Jurkat, Clone E6-1 (cell line): ENCODE measurements at regions not wholly inside any gene's neighbourhood (a gene's known extent, or its start where the extent isn't known, plus 50 kb on each side); places are given as distances from the start of the nearest gene placed in this dataset.
A peak's percentile ranks its signal among the peaks of the same experiment; 100 is the strongest.

Source experiments
- DNase-seq: peaks from one replicate; pipeline ENCODE4 v3.0.0-alpha.2; 2011; ENCODE audit warnings: low read depth, low spot score
- H3K4me3 ChIP-seq: 2 replicates; pipeline ENCODE4 v1.5.1; 2011; ENCODE audit warnings: mild to moderate bottlenecking, low read length, control low read depth, moderate library complexity

- no peak for DNase-seq
- H3K4me3 ChIP-seq = no peak overlapping the region
Measured at GRCh38 chr3:109210501-109210900, 74.0 kb downstream of the C3orf85 start.

GRCh38 chr3:109211941-109212340 lies 75.4 kb downstream of the C3orf85 start:
- H3K4me3 ChIP-seq = no peak overlapping the region
- peak; percentile 3 for DNase-seq

- DNase-seq = no peak
- no peak overlapping the region for H3K4me3 ChIP-seq
Measured at GRCh38 chr3:109213321-109213720, 76.8 kb downstream of the C3orf85 start.

- no peak overlapping the region for H3K4me3 ChIP-seq
- no peak for DNase-seq
Measured at GRCh38 chr3:109224333-109224732, 87.8 kb downstream of the C3orf85 start.

GRCh38 chr3:109225516-109225915 lies 89.0 kb downstream of the C3orf85 start:
- no peak overlapping the region for H3K4me3 ChIP-seq
- no peak for DNase-seq

- no peak for DNase-seq
Measured at GRCh38 chr3:109228391-109229080, 87.8 kb downstream of the DPPA2 start.

GRCh38 chr3:109229174-109229847 lies 87.0 kb downstream of the DPPA2 start:
- H3K4me3 ChIP-seq = no peak overlapping the region

More at GRCh38 chr3:109228391-109229080, 87.8 kb downstream of the DPPA2 start:
- no peak overlapping the region for H3K4me3 ChIP-seq

GRCh38 chr3:109234300-109234699 lies 82.0 kb downstream of the DPPA2 start:
- H3K4me3 ChIP-seq = no peak overlapping the region
- no peak for DNase-seq

More at GRCh38 chr3:109229174-109229847, 87.0 kb downstream of the DPPA2 start:
- no peak for DNase-seq

- no peak for DNase-seq
- H3K4me3 ChIP-seq = no peak overlapping the region
Measured at GRCh38 chr3:109241459-109242186, 74.7 kb downstream of the DPPA2 start.

GRCh38 chr3:109242187-109242523 lies 74.2 kb downstream of the DPPA2 start:
- no peak for DNase-seq

More at GRCh38 chr3:109242187-109242523, 74.2 kb downstream of the DPPA2 start:
- H3K4me3 ChIP-seq = no peak overlapping the region
